ENCODE measurements at regions not wholly inside any gene's neighbourhood (a gene's known extent, or its start where the extent isn't known, plus 50 kb on each side); places are given as distances from the start of the nearest gene placed in this dataset.

DNA sequence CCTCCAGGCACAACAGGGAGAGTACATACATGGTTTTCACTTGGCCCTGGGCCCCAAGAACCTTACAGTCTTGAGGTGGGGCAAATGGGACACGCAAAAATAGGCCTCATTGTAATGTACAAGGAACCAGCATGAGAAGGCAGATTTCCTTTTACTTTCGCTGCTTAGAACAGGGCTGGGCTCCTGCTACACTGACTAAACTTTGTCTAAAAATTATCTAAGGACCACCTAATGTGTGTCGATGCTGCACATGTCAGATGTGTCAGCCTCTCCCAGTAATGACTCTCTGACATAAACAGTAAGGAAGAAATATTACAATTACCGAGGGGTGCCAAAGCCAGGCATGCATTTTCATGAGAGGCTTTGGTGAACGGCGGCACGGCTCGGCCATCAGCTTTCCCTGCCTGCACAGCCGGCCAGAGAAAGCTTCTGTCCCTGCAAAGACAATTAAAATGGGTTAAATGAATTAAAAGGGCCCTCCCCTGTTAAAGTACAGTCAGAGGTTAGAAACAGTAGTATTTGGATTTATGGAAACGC lies 224.2 kb upstream of the IRX3 start:
- TF ChIP-seq CTCF (IDR thresholded peaks at IDR 0.05): no peak
- TF ChIP-seq POLR2A (IDR thresholded peaks at IDR 0.05): no peak
